ENCODE measurements at regions not wholly inside any gene's neighbourhood (a gene's known extent, or its start where the extent isn't known, plus 50 kb on each side); places are given as distances from the start of the nearest gene placed in this dataset.

DNA sequence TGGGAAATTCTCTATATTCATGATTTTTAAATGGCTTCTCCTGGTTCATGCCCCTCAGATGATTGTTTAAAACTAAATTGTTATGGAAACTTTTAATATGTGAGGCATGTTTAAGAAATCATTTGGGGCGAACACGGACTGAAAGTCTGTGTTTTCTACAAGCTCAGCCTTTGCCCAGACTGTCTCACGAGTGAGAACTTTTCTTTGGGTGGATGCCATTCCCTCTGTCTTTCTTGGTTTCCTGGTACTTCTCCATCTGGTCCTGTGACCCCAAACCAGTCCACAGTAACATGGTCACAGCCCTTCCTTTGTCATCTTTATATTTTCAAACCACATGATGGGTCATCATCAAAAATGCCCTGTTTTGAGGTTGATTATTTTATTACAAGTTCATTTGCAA is 186.6 kb upstream of the GNPDA2 start:
- TF ChIP-seq, protein P1, sequence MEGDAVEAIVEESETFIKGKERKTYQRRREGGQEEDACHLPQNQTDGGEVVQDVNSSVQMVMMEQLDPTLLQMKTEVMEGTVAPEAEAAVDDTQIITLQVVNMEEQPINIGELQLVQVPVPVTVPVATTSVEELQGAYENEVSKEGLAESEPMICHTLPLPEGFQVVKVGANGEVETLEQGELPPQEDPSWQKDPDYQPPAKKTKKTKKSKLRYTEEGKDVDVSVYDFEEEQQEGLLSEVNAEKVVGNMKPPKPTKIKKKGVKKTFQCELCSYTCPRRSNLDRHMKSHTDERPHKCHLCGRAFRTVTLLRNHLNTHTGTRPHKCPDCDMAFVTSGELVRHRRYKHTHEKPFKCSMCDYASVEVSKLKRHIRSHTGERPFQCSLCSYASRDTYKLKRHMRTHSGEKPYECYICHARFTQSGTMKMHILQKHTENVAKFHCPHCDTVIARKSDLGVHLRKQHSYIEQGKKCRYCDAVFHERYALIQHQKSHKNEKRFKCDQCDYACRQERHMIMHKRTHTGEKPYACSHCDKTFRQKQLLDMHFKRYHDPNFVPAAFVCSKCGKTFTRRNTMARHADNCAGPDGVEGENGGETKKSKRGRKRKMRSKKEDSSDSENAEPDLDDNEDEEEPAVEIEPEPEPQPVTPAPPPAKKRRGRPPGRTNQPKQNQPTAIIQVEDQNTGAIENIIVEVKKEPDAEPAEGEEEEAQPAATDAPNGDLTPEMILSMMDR (conservative IDR thresholded peaks at IDR 0.05): no peak
- TF ChIP-seq ZFX (IDR thresholded peaks at IDR 0.05): no peak
- no peak overlapping the region for H3K27ac ChIP-seq

DNA sequence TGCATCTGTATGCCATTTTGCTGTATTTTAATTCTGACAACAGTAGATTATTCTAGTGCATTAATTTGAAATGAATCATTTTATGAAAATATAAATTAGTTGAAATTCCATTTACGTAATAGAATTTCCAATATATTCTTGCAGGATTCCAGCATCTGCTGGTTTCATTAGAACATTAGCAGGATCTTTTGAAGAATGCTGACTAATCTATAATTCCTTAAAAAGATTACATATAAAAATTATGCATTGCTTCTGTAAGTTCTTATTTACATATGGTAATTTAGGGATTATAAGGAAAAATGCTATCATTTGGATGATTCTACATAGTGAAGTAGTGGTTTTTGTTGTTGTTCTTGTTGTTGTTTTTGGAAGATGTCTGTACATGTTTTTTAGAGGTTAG is 182.2 kb upstream of the GNPDA2 start:
- TF ChIP-seq, protein P1 (conservative IDR thresholded peaks at IDR 0.05): no peak
- no peak for TF ChIP-seq ZFX (IDR thresholded peaks at IDR 0.05)
- H3K27ac ChIP-seq: no peak overlapping the region

DNA sequence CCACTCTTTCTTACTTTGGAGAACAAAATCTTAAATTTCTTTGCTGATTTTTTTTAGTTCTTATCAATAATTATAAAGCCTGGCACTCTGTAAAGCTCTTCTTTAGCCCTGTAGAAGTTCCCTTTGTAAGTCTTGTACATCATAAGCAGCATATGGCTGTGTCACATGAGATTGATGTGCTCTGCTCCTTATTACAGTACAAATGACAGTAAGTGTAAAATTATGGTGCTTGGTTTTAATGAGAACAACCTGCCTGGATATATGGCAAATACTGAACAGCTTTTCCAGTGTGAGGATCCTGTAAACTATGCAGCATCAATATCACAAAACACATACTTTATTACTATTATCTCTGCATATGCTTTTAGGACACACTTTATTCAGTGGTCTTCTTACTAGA is 145.9 kb upstream of the GNPDA2 start:
- H3K27ac ChIP-seq: no peak overlapping the region

DNA sequence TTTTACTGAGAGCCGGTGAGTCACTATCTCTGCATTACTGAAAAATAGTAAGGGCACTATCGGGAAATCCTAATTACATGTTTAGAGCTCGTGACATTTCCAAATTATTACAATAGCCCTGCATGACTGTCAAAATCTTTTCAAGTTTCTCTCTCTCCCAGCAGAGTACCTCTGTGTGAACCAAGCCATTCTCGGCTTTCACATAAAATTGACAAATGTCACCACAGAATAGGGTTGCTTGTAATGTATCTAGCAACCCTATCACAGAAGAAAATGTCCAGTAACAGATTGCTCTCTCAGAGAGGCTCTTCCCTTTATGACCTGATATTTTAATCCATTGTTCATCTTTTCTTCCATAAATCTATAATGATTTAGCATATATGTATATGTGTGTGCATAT is 144.8 kb upstream of the GNPDA2 start:
- TF ChIP-seq, protein P1 (conservative IDR thresholded peaks at IDR 0.05): no peak
- TF ChIP-seq ZFX (IDR thresholded peaks at IDR 0.05): no peak
- H3K27ac ChIP-seq: no peak overlapping the region

More for the DNA sequence above, 145.9 kb upstream of the GNPDA2 start:
- TF ChIP-seq, protein P1 (conservative IDR thresholded peaks at IDR 0.05): no peak
- no peak for TF ChIP-seq ZFX (IDR thresholded peaks at IDR 0.05)

DNA sequence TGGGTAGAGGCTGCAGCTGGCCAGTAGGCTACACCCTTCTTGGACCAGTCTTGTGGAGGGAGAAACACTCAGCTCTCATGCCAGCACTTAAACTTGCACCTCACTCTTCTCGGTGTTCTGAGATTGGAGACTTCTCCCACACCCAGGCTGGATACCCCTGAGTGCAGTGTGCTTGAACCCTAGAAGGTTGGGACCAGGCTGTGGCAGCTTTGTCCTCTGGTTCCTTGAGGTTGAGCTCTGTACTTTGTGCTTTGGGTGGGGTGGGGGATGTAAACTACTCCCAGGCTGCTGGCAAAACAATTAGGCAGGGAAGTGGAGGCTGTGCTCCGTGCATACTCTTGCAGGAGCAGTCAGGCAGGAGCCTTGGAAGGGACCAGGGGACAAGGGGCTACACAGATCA is 143.6 kb upstream of the GNPDA2 start:
- no peak overlapping the region for H3K27ac ChIP-seq
- TF ChIP-seq, protein P1 (conservative IDR thresholded peaks at IDR 0.05): no peak
- TF ChIP-seq ZFX (IDR thresholded peaks at IDR 0.05): no peak

DNA sequence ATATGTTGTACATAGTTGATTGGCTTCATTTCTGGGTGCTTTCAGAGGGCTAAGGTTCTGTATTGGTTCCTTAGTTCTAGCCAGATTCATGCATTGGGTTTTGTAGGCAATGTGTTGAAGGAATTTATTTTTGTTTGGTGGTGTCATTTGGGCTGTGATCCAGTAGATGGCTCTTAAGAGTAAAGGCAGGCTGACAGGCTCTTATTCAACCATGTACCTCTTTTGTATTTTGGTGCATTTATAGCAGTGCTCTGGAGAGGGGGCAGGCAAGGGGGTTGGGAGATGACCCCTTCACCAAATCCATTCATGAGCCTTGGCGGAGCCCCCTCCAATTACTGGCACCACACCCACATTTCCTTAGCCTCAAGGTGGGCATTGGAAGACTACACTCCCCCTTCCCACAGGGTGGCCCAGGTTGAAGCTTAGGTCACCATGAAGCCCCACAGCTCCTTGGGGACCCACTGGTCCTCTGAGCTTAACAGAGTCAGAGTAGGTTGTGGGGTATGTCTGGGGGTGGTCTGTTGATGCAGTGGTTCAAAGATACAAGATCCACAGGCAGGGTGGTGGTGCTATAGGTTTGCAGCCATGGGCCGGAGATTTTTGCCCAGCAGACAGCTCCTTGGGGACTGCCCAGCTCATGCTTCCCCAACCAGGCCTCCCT is 143.0 kb upstream of the GNPDA2 start:
- no peak for TF ChIP-seq ZFX (IDR thresholded peaks at IDR 0.05)
- TF ChIP-seq, protein P1 (conservative IDR thresholded peaks at IDR 0.05): peak; percentile 20; the same call in 1 of the 2 replicates
- H3K27ac ChIP-seq: no peak overlapping the region

DNA sequence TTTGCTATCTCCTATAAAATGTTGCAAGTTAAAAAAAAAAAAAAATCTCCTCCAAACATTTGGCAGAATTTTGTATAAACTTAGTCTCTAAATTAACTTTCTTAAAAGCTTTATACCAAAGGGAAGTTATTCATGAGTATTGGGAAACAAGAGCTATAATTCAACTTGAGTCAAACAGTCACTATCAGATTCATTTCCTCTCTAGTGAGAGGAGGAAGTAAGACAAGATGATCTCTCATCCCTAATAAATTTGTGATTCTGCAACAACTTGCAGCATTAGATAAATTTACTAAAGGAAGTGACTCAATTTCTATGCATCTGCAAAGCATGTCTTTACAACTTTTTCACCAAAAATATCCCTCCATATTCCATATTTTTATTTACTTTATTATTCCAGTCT is 135.4 kb upstream of the GNPDA2 start:
- TF ChIP-seq ZFX (IDR thresholded peaks at IDR 0.05): no peak
- TF ChIP-seq, protein P1 (conservative IDR thresholded peaks at IDR 0.05): no peak
- H3K27ac ChIP-seq: no peak overlapping the region
